HCT116 (cell line): ENCODE measurements at regions not wholly inside any gene's neighbourhood (a gene's known extent, or its start where the extent isn't known, plus 50 kb on each side); places are given as distances from the start of the nearest gene placed in this dataset.

Experiments used
- ATAC-seq: fragments of 200-7000 bp; cut with Tn5 transposase; 2 replicates; pipeline ENCODE4 v1.9.1; 2020; ENCODE audit warnings: mild to moderate bottlenecking, moderate library complexity
- BruUV-seq: library from RNA; stranded (reverse); fragments of 400-500 nt; replicated peaks from 2 replicates; lab custom pipeline; 2021; lab: Mats Ljungman, UMichigan
- CTCF ChIA-PET: fragments of 300-600 bp; sonication (Branson Sonifier 250); formaldehyde crosslinking; loops from one replicate; lab custom pipeline; 2021; ENCODE audit warnings: antibody characterized with exemption; lab: Charles Lee
- POLR2A ChIA-PET: fragments of 300-600, 350-600 bp; sonication (Branson Sonifier 250); formaldehyde crosslinking; loops from one replicate; lab custom pipeline; 2021; ENCODE audit warnings: antibody characterized with exemption; lab: Charles Lee
- RAD21 ChIA-PET, 2 experiments: fragments of 300-600 bp; sonication (Branson Sonifier 250); formaldehyde crosslinking; loops; one replicate each; lab custom pipeline; 2023; ENCODE audit warnings: low total read pairs in 2 of 2; ENCODE audit not compliant: uncharacterized antibody in 2 of 2, unreplicated experiment in 2 of 2, low non-redundant PET in 1 of 2; lab: Charles Lee
- DNase-seq: peaks from one replicate; pipeline ENCODE4 v3.0.0-alpha.2; 2010; ENCODE audit warnings: low read depth, low spot score
- H2AFZ ChIP-seq: fragments of 200-600 bp; shearing (Covaris generic), sonication (generic); 2 replicates; pipeline ENCODE4 v1.6.1; 2017; ENCODE audit warnings: low read depth, mixed run types, mixed read lengths, antibody characterized with exemption, low read length; ENCODE audit not compliant: poor library complexity, severe bottlenecking
- H3K27ac ChIP-seq: 2 replicates; pipeline ENCODE4 v1.5.1; 2012; ENCODE audit warnings: low read depth, low read length
- H3K27me3 ChIP-seq: fragments of 200-600 bp; sonication (generic); 2 replicates; pipeline ENCODE4 v1.6.1; 2016; ENCODE audit warnings: mixed run types, low read length, mixed read lengths; ENCODE audit not compliant: insufficient read depth
- H3K36me3 ChIP-seq, 2 experiments: fragments of 200-500 bp in 1 of 2; fragments of 200-600 bp in 1 of 2; sonication (Bioruptor generic) in 1 of 2; sonication (generic) in 1 of 2; 2 replicates each; pipeline versions ENCODE4 v1.5.1 to v1.6.1; 2014 to 2016; ENCODE audit warnings: low read length in 2 of 2, inconsistent platforms in 1 of 2, mixed read lengths in 1 of 2, mixed run types in 1 of 2; ENCODE audit not compliant: insufficient read depth in 2 of 2, control insufficient read depth in 1 of 2
- H3K4me1 ChIP-seq, 2 experiments: fragments of 200-600 bp in 1 of 2; sonication (generic) in 1 of 2; 2 replicates each; pipeline versions ENCODE4 v1.5.1 to v1.6.1; 2012 to 2017; ENCODE audit warnings: low read length in 2 of 2, inconsistent platforms in 1 of 2, mild to moderate bottlenecking in 1 of 2, mixed read lengths in 1 of 2, mixed run types in 1 of 2, moderate library complexity in 1 of 2; ENCODE audit not compliant: insufficient read depth in 2 of 2, control insufficient read depth in 1 of 2
- H3K4me2 ChIP-seq: fragments of 200-600 bp; sonication (generic); 2 replicates; pipeline ENCODE4 v1.6.1; 2017; ENCODE audit warnings: mixed run types, low read length, mixed read lengths
- H3K4me3 ChIP-seq, 2 experiments: fragments of 200-600 bp in 1 of 2; sonication (generic) in 1 of 2; replicated peaks in 1 of 2; 2 replicates each; pipeline ENCODE4 v1.5.1; 2011 to 2016; ENCODE audit warnings: low read length in 2 of 2, control low read depth in 1 of 2, low read depth in 1 of 2, mild to moderate bottlenecking in 1 of 2, mixed read lengths in 1 of 2, mixed run types in 1 of 2
- H3K79me2 ChIP-seq: fragments of 200-600 bp; sonication (generic); 2 replicates; pipeline ENCODE4 v1.6.1; 2017; ENCODE audit warnings: mild to moderate bottlenecking, mixed run types, low read length, moderate library complexity, mixed read lengths; ENCODE audit not compliant: insufficient read depth
- H3K9ac ChIP-seq: fragments of 200-600 bp; sonication (generic); 2 replicates; pipeline ENCODE4 v1.6.1; 2016; ENCODE audit warnings: low read length, mixed read lengths
- H3K9me2 ChIP-seq: fragments of 200-600 bp; sonication (generic), shearing (Covaris generic); 2 replicates; pipeline ENCODE4 v1.6.1; 2017; ENCODE audit warnings: mixed run types, mild to moderate bottlenecking, moderate library complexity; ENCODE audit not compliant: insufficient read depth
- H3K9me3 ChIP-seq, 2 experiments: fragments of 200-500 bp in 1 of 2; fragments of 200-600 bp in 1 of 2; sonication (Bioruptor generic) in 1 of 2; sonication (generic) in 1 of 2; 2 replicates each; pipeline ENCODE4 v1.6.1; 2014 to 2017; ENCODE audit warnings: low read length in 2 of 2, mixed read lengths in 2 of 2, inconsistent platforms in 1 of 2, low read depth in 1 of 2, mild to moderate bottlenecking in 1 of 2, mixed run types in 1 of 2, moderate library complexity in 1 of 2; ENCODE audit not compliant: control insufficient read depth in 1 of 2, insufficient read depth in 1 of 2
- H4K20me1 ChIP-seq: fragments of 200-600 bp; sonication (generic), shearing (Covaris generic); 2 replicates; pipeline ENCODE4 v1.6.1; 2017; ENCODE audit warnings: mixed run types, mild to moderate bottlenecking, moderate library complexity; ENCODE audit not compliant: insufficient read depth
- CBX3 ChIP-seq: IDR thresholded peaks from 2 replicates; pipeline ENCODE4 v1.6.1; 2012; ENCODE audit warnings: low read depth
- CEBPB ChIP-seq: IDR thresholded peaks from 2 replicates; pipeline ENCODE4 v1.6.1; 2012; ENCODE audit warnings: low read depth
- ELF1 ChIP-seq: IDR thresholded peaks from 2 replicates; pipeline ENCODE4 v1.6.1; 2012; ENCODE audit warnings: low read depth, borderline replicate concordance
- MAX ChIP-seq: IDR thresholded peaks from 2 replicates; pipeline ENCODE4 v1.6.1; 2012
- RAD21 ChIP-seq: IDR thresholded peaks from 2 replicates; pipeline ENCODE4 v1.6.1; 2012; ENCODE audit warnings: low read depth, mild to moderate bottlenecking
- REST ChIP-seq: IDR thresholded peaks from 2 replicates; pipeline ENCODE4 v1.6.1; 2012; ENCODE audit warnings: low read depth
- SIN3A ChIP-seq: IDR thresholded peaks from 2 replicates; pipeline ENCODE4 v1.6.1; 2012; ENCODE audit warnings: low read depth
- SP1 ChIP-seq: IDR thresholded peaks from 2 replicates; pipeline ENCODE4 v1.6.1; 2012; ENCODE audit warnings: low read depth
- SRF ChIP-seq: IDR thresholded peaks from 2 replicates; pipeline ENCODE4 v1.6.1; 2012; ENCODE audit warnings: low read depth
- TCF7L2 ChIP-seq: IDR thresholded peaks from 2 replicates; pipeline ENCODE4 v1.7.0; 2011; ENCODE audit warnings: borderline replicate concordance, inconsistent platforms; ENCODE audit not compliant: insufficient read depth, insufficient read length; ENCODE audit errors: extremely low read depth
- YY1 ChIP-seq: IDR thresholded peaks from 2 replicates; pipeline ENCODE4 v1.6.1; 2011; ENCODE audit warnings: low read length, low read depth, moderate library complexity, mild to moderate bottlenecking; ENCODE audit not compliant: insufficient replicate concordance; ENCODE audit errors: extremely low read depth
- ZFX ChIP-seq: fragments of 450-650 bp; IDR thresholded peaks from 2 replicates; pipeline ENCODE4 v1.6.1; 2017
- intact Hi-C: fragments of 100-400 bp; cut with micrococcal nuclease; formaldehyde crosslinking; loops from 2 replicates; pipeline ENCODE4 v1.10.0; 2022
- TF ChIP-seq, protein P1 (sequence below): IDR thresholded peaks from 2 replicates; pipeline ENCODE4 v1.6.1; 2011; ENCODE audit warnings: mild to moderate bottlenecking, low read length, moderate library complexity; ENCODE audit not compliant: insufficient replicate concordance; ENCODE audit errors: extremely low read depth

DNA sequence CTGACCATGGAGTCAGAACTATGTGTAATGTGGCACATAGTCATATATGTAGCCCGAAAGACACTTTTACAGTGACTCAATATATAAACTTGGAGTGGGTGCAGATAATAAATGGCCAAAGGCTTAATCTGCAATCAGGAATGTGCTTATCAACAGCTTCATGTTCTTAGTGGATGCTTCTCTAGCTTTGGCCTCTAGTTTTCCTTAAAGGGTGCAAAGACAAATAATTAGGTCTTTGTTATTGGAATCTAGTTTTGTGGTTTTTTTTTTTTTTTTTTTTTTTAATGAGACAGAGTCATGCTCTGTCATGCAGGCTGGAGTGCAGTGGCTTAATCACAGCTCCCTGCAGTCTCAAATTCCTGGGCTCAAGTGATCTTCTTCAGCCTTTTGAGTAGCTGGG lies 625.6 kb downstream of the EPHA4 start:
- no peak overlapping the region for H3K9ac ChIP-seq
- no peak overlapping the region for H2AFZ ChIP-seq
- no peaks in the 10 kb centered on the region for H3K9me2 ChIP-seq
- no peaks in the 10 kb centered on the region for H3K4me1 ChIP-seq
- DNase-seq (no peak), ATAC-seq (no peak)
- H3K79me2 ChIP-seq, result no peaks in the 10 kb centered on the region
- H3K4me2 ChIP-seq, result no peak overlapping the region
- H3K27ac ChIP-seq, result no peak overlapping the region
- no TSS peak for BruUV-seq
- TF ChIP-seq SP1 (no peak), YY1 (no peak), ELF1 (no peak), TCF7L2 (no peak), RAD21 (no peak), SIN3A (no peak), CEBPB (no peak), MAX (no peak), ZFX (no peak), REST (no peak), SRF (no peak), CBX3 (no peak)
- TF ChIP-seq, protein P1, sequence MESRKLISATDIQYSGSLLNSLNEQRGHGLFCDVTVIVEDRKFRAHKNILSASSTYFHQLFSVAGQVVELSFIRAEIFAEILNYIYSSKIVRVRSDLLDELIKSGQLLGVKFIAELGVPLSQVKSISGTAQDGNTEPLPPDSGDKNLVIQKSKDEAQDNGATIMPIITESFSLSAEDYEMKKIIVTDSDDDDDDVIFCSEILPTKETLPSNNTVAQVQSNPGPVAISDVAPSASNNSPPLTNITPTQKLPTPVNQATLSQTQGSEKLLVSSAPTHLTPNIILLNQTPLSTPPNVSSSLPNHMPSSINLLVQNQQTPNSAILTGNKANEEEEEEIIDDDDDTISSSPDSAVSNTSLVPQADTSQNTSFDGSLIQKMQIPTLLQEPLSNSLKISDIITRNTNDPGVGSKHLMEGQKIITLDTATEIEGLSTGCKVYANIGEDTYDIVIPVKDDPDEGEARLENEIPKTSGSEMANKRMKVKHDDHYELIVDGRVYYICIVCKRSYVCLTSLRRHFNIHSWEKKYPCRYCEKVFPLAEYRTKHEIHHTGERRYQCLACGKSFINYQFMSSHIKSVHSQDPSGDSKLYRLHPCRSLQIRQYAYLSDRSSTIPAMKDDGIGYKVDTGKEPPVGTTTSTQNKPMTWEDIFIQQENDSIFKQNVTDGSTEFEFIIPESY, result no peak
- H3K27me3 ChIP-seq, result no peaks in the 10 kb centered on the region
- POLR2A ChIA-PET, result no interaction called here
- H3K36me3 ChIP-seq, result no peaks in the 10 kb centered on the region
- H3K9me3 ChIP-seq, result no peaks in the 10 kb centered on the region
- no peaks in the 10 kb centered on the region for H4K20me1 ChIP-seq
- intact Hi-C loops, result no loop called here
- CTCF ChIA-PET, result no interaction called here
- H3K4me3 ChIP-seq, result no peak overlapping the region
- RAD21 ChIA-PET, result no interaction called here
